Breast epithelium (tissue), 3 donors: ENCODE measurements at regions not wholly inside any gene's neighbourhood (a gene's known extent, or its start where the extent isn't known, plus 50 kb on each side); places are given as distances from the start of the nearest gene placed in this dataset.

Experiments used
- CTCF ChIP-seq, 3 donors: fragments of 450-650 bp; IDR thresholded peaks; one replicate each; pipeline ENCODE4 v1.5.1; 2016 to 2017; ENCODE audit warnings: antibody characterized with exemption in 3 of 3, mild to moderate bottlenecking in 3 of 3, moderate library complexity in 3 of 3
- POLR2A ChIP-seq: fragments of 450-650 bp; IDR thresholded peaks from one replicate; pipeline ENCODE4 v1.6.1; 2016; ENCODE audit warnings: antibody characterized with exemption, mild to moderate bottlenecking, moderate library complexity
- POLR2AphosphoS5 ChIP-seq, 3 donors: sonication (generic); formaldehyde crosslinking; IDR thresholded peaks; one replicate each; pipeline ENCODE4 v1.6.1; 2017; ENCODE audit warnings: antibody characterized with exemption in 3 of 3

DNA sequence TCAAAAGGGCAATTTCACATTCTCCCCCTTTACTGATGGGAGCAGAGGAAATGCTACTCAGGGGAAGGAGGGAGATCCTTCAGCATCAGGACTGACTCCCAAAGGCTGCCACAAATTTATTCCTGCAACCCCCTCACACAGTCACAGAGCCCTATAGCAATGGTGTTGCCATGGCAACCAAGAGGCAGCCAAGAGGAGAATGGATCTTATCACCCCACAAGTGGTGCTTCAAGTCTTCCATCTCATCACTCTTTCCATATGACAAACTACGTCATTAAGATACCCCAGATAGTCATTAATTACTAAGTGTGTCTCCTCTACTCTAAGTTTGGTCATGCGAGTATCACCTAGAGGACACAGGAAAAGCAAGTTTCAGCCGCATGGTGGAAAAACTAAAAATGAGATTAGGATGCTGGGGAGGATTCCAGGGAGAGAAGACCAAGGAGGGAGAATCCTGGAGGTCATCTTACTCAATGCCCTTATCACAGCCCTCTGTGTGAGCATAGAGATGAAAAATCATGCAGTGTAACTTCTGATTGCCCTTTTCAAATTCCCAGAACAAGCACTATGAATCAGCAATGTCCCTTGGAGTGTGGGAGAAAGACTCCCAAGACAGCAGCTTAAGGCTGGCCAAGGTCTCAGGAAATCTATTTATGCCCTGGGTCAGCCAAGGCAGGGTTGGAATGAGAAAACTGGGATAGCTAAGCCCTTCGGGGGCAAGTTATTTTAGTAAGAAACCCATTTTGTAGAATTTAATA, 885.7 kb upstream of the KLHL29 start:
- TF ChIP-seq POLR2AphosphoS5 (IDR thresholded peaks at IDR 0.05), result peak in 1 of 3 donors; percentile 43
- no peak for TF ChIP-seq POLR2A
- no peak for TF ChIP-seq CTCF (IDR thresholded peaks at IDR 0.05)
